Muscle layer of duodenum (tissue), 2 donors: ENCODE measurements at regions not wholly inside any gene's neighbourhood (a gene's known extent, or its start where the extent isn't known, plus 50 kb on each side); places are given as distances from the start of the nearest gene placed in this dataset.
"Not testable (repeated sequence)": the region's sequence is repeated elsewhere in the genome, so short reads cannot be mapped to it uniquely, and the experiment has no call there.

Source experiments
- H3K27ac ChIP-seq: one replicate; pipeline ENCODE4 v1.7.0; 2013; ENCODE audit warnings: mild to moderate bottlenecking, low read length
- H3K27me3 ChIP-seq: one replicate; pipeline ENCODE4 v1.7.0; 2013; ENCODE audit warnings: low read depth, mild to moderate bottlenecking, control low read depth, low read length
- H3K36me3 ChIP-seq, 2 donors: one replicate each; pipeline ENCODE4 v1.7.0; 2013; ENCODE audit warnings: low read length in 2 of 2, control low read depth in 1 of 2, mild to moderate bottlenecking in 1 of 2; ENCODE audit not compliant: insufficient read depth in 2 of 2, control insufficient read depth in 1 of 2
- H3K4me1 ChIP-seq, 2 donors: one replicate each; pipeline ENCODE4 v1.7.0; 2013; ENCODE audit warnings: low read length in 2 of 2, mild to moderate bottlenecking in 2 of 2, control low read depth in 1 of 2, moderate library complexity in 1 of 2; ENCODE audit not compliant: insufficient read depth in 2 of 2, control insufficient read depth in 1 of 2
- H3K4me3 ChIP-seq, 2 donors: one replicate each; pipeline ENCODE4 v1.7.0; 2013; ENCODE audit warnings: low read length in 2 of 2, low read depth in 1 of 2, mild to moderate bottlenecking in 1 of 2
- H3K9me3 ChIP-seq, 2 donors: one replicate each; pipeline ENCODE4 v1.7.0; 2013; ENCODE audit warnings: low read length in 2 of 2, control low read depth in 1 of 2, mild to moderate bottlenecking in 1 of 2; ENCODE audit not compliant: control insufficient read depth in 1 of 2
- donor health status: healthy.

GRCh38 chr5:62255551-62255950 lies 50.5 kb upstream of the KIF2A start:
- H3K9me3 ChIP-seq, H3K27ac ChIP-seq, H3K4me3 ChIP-seq, H3K4me1 ChIP-seq, H3K36me3 ChIP-seq, H3K27me3 ChIP-seq: not testable (repeated sequence)

- Histone ChIP-seq H3K36me3 (no peaks in the 10 kb centered on the region), H3K27me3 (no peaks in the 10 kb centered on the region), H3K9me3 (no peaks in the 10 kb centered on the region), H3K4me3 (no peak overlapping the region), H3K4me1 (no peaks in the 10 kb centered on the region), H3K27ac (no peak overlapping the region)
These were observed 49.6 kb upstream of the KIF2A start for GRCh38 chr5:62256161-62257019.
